Endothelial cell of umbilical vein (primary cell): ENCODE measurements at regions not wholly inside any gene's neighbourhood (a gene's known extent, or its start where the extent isn't known, plus 50 kb on each side); places are given as distances from the start of the nearest gene placed in this dataset.

Source experiments
- EZH2 ChIP-seq: IDR thresholded peaks from 2 replicates; pipeline ENCODE4 v1.6.1; 2012; ENCODE audit warnings: borderline replicate concordance, low read depth, mild to moderate bottlenecking, moderate library complexity, low read length, inconsistent platforms; ENCODE audit not compliant: severe bottlenecking
- TF ChIP-seq, protein P1 (sequence below): IDR thresholded peaks from 2 replicates; pipeline ENCODE4 v1.6.1; 2011; ENCODE audit not compliant: insufficient read depth, insufficient read length

DNA sequence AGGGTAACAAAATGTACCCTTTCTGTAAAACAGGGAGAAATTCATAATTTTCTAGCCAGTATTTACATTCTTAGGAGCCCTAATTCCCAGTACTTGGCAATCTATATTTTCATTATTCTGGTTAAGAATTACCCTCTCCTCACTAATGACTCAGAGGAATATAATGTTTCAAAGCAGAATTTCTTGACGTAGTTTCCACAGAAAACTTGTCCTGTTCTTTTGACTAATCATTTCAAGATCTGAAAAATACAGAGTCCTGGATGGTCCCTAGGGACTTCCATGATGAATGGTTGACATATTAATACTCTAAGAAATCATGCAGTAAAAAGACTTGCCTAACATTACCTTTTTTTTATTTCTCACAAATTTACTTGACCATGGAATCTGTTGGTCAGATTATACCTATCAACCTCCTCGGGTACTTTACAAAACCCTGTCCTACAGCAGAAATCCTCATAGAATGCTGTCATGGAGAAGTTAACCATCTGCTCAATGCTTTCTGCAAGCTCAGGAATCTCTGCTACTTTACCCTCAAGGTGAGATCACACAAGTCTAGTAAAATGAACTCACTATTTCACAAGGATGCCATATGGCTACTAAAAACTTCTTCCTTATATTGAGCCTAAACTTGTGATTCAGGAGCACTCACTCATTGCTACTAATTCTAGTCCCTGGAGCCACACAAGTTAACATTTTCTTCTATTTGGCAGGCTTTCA, 202.1 kb upstream of the CNR1 start:
- no peak for TF ChIP-seq EZH2
- TF ChIP-seq, protein P1, sequence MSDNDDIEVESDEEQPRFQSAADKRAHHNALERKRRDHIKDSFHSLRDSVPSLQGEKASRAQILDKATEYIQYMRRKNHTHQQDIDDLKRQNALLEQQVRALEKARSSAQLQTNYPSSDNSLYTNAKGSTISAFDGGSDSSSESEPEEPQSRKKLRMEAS: no peak
